ENCODE measurements at regions not wholly inside any gene's neighbourhood (a gene's known extent, or its start where the extent isn't known, plus 50 kb on each side); places are given as distances from the start of the nearest gene placed in this dataset.
"Not testable (repeated sequence)": the region's sequence is repeated elsewhere in the genome, so short reads cannot be mapped to it uniquely, and the experiment has no call there.

DNA sequence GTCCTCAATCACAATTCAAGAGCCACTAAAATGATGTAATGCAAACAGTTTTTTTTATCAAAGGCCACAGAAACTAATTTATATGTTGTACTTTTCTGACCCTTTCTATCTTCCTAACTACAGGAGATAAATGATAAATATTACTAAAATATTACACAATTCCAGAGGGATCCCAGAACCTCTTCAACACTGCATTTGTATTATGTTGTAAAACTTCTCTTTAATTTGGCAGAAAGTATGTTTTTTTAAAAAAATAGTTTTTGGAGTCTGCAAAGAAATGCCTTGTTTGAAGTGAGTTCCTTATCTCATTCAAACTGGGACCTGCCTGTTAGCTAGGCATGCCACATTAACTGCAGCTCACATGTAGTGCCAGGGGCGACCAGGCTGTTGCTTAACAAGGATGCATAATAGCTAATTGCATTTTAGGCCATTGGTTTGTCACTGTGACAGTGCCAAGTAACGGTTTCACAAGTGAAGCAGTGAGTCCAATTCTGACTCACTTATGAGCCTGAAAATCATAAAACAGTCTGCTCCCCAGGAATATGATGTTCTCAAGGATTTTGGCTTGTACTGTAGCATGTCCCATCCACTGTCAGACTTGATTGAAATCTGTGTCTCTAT, 266.9 kb downstream of the KTN1 start:
- no peak for DNase-seq (ENCODE audit: low read depth, low spot score)

DNA sequence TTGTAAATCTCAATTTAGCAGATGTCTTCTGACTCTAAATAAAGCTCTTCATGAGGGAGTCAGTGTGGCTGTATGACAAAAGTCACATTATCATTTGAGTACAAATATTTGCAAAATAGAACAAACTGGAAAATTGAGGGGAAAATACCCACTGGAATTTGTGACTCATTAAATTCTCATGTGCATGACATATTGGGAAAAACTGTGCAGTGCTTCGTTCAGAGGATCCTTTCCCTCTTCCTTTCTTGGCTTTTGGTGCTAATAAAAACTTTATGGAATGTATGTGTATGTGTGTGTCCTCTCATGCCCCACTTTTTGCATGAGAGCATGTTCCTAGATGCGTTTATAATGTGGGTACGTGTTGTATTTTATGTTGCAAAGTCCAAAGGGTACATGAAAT, 267.8 kb downstream of the KTN1 start:
- DNase-seq (ENCODE audit: low read depth, low spot score) = no peak

DNA sequence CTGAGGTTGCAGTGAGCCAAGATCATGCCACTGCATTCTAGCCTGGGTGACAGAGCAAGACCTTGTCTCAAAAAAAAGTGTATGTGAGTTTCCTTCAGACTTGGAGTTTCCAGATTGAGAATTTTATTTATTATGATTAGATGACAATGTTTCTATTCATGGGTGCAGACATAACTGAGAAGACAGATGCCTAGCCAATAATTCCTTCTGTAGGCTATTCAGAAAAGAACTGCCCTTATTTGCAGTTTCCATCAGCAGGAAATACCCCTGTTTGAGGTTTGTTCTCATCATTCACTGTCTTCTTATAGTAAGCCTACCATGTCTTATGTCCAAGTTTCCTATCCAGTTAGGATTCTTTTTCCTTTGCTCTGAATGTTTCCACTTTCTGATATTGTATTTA, 269.0 kb downstream of the KTN1 start:
- no peak for DNase-seq (ENCODE audit: low read depth, low spot score)

DNA sequence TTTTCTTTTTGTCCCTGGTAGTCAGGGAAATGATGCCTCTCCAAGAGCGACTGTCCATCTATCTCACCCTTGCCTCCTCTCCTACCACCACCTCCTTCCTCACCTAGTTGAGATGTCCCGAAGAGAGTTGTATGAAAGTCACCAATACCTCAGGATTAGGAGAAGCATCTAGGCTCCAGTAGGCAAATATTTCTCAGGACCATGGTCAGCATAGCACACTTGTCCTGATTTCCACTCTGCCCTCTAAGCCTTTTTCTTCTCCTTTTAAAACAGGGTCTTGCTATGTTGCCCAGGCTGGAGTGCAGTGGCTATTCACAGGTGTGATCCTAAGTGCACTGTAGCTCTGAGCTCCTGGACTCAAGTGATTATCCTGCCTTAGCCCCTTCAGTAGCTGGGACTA, 268.4 kb upstream of the PELI2 start:
- DNase-seq (ENCODE audit: low read depth, low spot score) = no peak

DNA sequence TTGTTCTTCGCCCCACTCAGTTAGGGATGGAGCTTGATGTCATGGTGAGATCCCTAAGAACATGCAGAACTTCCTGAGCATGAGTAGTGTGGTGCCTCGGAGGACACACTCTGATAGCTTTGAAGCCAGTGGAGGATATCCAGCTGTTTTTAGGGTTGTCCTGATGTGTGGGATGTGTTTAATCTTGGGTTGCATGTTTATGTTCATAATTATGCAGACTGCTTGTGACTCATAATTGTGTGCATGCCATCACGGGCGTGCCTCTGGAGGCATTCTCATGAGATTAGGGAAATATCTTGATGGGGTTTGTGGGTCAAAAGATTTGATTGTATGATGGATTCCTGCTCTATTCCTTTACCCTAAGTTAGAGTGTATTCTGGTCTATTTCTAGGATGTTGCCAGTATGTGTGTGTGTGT, 267.4 kb upstream of the PELI2 start:
- DNase-seq (ENCODE audit: low read depth, low spot score) = no peak

DNA sequence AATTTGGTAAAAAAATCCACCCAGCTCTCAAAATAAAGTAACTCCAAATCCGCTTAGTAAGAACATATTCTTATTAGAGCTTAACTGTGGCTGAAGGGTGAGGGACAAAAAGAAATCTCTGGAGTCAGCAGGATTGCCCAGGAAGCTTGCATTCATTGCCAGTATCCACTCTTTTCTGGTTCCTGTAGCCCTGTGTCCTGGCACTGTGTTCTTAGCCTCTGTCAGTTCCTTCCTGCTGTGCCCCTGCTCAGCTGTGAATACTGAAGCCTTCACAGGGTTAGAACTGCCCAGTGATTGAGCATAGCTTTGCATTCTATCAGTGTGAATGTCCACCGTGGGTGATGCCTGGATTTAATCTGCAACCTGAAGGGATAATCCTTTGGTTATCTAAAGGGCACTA, 266.9 kb upstream of the PELI2 start:
- DNase-seq (ENCODE audit: low read depth, low spot score) = no peak

DNA sequence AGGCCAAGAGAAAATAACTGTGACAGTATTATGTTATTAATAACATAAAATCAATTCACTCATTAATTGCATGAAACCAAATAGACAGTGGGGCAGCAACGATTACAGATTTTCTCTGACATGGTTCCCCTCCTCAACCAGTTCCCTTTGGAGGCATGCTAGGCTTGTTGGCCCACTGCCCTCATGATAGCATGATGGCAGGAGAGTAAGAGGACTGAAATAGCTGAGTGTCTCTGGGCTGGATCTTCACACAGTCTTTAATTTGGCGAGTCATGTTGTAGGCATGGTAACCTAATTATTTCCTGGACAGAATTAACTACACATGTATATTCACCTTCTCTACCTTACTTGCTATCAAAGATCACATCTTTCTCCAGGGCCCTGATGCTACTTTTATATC, 266.2 kb upstream of the PELI2 start:
- DNase-seq (ENCODE audit: low read depth, low spot score) = no peak

DNA sequence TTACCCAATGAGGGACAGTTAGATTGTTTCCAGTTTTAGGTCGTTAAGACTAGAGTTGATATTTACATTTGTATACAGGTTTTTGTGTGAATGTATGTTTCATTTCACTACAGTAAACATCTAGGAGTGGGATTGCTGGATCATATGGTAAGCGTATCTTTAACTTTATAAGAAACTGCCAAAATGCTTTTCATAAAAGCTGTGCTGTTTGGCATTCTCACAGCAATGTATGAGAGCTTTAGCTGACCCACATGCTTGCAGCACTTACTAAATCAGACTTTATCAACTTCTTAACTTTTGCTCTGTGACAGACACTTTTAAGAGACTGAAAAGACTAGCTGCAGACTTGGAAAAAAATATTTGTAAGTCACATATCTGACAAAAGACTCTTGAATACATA, 262.5 kb upstream of the PELI2 start:
- DNase-seq (ENCODE audit: low read depth, low spot score) = no peak

DNA sequence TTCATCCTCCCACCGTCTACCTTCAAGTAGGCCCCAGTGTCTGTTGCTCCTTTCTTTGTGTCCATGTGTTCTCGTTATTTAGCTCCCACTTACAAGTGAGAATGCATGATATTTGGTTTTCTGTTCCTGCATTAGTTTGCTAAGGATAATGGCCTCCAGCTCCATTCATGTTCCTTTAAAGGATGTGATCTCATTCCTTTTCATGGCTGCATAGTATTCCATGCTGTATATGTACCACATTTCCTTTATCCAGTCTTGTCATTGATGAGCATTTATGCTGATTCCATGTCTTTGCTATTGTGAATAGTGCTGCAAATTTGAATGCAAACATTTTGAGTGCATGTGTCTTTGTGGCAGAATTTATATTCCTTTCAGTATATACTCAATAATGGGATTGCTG, 259.6 kb upstream of the PELI2 start:
- DNase-seq (ENCODE audit: low read depth, low spot score) = no peak

DNA sequence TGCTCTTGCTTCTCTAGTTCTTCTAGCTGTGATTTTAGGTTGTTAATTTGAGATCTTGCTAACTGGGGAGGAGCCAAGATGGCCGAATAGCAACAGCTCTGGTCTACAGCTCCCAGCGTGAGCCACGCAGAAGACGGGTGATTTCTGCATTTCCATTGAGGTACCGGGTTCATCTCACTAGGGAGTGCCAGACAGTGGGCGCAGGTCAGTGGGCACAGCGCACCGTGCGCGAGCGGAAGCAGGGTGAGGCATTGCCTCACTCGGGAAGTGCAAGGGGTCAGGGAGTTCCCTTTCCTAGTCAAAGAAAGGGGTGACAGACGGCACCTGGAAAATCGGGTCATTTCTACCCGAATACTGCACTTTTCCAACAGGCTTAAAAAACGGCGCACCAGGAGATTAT, 256.6 kb upstream of the PELI2 start:
- not testable (repeated sequence) for DNase-seq (ENCODE audit: low read depth, low spot score)

DNA sequence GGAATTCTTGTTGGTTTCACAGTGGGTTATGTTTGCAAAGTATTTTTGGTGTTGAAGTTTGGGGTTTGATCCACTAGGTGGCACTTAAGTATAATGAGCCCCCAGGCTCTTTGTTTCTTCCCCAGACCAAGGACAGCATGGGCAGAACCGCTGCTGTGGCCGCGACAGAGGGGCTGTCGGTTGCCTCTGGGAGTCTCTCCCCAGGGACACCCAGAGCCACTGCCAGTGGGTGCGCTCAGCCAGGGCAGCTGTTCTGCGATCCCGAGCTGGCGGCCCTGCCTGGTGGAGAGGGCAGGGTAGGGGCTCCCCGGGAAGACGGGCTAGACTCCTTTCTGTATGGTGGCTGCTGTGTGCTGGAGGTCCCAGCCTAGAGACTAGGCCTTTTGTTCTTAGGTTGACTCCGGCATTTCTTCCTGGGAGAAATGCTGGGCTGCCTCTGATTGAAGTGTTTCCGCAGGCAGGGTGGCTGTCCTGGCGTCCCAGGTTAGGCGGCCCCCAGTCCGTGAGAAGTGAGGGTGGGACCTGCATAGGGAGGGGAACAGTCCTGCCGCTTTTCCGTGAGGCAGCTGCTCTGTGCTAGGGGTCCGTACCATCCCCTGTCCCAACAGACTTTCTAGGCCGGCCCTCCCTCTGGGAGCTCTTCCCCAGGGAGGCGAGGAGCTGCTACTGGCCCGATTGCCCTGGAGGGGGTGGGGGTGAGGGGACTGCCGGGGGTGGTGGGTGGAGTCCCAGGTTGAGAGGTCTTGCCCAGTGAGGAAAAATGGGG, 253.1 kb upstream of the PELI2 start:
- no peak for DNase-seq (ENCODE audit: low read depth, low spot score)

DNA sequence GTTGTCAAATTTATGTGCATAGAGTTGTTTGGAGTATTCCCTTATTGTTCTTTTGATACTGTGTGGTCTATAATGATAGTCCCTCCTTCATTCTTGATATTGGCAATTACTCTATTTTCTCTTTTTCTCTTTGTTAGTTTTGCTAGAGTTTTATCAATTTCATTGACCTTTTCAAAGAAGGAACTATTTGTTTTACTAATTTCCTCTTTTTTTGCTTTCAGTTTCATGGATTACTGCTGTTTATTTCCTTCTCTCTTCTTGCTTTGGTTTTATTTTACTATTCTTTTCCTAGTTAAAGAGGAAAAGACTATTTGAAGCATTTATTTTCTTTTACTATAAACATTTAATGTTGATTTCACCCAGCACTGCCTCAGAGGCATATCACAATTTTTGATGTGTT, 250.9 kb upstream of the PELI2 start:
- DNase-seq (ENCODE audit: low read depth, low spot score) = no peak

DNA sequence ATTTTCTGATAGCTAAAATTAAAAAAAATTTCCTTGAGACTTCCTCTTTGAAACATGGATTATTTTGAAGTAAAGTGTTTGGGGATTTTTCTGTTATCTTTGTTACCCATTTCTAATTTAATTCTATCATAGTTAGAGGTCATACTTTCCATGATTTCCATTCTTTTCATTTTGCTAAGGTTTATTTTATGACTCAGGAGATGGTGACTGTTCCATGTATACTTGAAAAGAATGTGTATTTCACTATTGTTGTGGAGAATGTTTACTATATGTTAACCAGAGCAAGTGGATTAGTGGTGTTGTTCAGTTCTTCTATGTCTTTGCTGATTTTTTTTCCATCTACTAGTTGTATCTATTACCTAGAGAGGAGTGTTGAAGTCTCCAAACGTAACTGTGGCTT, 250.5 kb upstream of the PELI2 start:
- no peak for DNase-seq (ENCODE audit: low read depth, low spot score)

DNA sequence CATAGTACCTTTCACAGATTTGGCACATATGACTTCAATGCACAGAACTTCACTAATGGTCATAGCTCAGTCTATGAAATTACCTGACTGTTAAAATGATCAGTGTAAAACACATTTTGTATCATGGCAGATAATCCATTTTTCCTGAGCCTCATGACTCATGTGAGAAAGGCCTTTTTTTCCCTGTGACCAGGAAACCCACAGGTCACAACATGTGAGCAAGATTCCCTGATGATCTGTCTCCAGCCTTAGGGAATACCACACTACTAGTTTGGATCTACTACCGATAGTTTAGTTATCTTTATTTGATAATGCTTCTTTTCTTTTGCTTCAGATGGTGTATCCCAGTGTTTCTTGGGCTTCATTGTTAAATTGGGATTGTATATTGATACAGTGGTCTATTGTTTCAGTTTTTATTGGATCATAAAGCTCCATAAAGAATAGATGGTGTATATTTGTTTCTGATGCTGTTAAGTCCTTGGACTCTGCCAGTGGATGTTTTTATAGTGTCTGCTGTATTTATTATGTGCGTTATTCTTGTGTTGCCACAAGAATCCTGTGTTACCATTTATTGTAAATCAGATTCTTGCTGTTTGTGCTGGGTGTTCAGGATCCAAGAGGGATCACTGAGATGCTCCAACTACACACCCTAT, 248.7 kb upstream of the PELI2 start:
- no peak for DNase-seq (ENCODE audit: low read depth, low spot score)

DNA sequence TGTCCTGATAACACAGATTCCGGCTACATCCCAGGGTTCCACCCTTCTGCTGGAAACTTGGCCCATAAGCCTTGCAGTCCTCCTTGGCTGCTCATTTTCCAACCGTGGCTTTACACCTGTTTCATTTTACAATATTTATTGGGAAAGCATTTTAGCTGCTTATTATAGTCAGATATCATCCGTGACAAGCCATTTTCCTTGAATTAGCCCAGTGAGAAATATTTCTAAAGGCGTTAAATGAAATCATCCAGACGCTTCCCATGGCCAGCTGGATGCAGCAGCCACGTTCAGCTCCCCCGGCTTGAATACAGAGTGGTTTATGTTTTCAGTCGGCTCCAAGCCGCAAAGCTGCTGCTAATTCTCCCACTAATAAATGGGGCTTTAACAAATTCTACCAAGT, 245.0 kb upstream of the PELI2 start:
- no peak for DNase-seq (ENCODE audit: low read depth, low spot score)

DNA sequence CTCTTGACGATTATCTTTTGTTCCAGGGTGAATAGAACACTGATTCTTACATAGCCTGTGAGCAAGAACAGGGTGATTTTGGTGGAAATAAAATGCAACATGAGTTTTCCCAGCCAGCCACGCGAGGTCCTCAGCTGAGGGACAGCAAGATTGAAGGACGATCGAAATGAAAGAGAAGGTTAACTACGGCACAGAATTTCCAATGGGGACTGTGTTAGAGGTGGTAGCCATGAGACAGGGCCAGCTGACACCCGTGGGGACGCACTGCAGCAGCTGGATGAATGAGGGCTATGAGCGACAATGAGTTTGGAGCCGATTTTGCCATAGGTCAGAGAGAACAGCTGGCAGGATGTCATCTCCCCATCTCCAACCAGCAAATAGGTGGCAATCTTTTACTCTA, 243.4 kb upstream of the PELI2 start:
- DNase-seq (ENCODE audit: low read depth, low spot score) = no peak

DNA sequence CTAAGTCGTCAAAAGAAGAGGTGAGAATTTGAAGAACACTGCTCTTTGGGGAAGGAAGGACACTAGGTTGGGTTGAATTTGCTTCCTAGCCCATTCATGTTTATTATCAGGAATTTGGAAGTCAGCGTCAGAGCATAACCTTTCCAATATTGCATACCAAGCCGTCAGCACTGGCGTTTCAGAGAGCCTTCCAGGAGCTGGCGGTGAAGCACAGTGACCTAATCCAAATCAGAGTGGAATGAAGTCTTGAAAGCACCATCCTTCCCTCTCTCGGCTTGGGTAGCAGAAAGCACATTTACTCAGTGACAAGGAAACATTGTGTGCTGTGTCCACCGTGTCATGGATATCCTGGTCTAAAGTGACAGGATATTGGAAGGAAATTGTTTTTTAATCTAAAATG, 240.3 kb upstream of the PELI2 start:
- no peak for DNase-seq (ENCODE audit: low read depth, low spot score)

DNA sequence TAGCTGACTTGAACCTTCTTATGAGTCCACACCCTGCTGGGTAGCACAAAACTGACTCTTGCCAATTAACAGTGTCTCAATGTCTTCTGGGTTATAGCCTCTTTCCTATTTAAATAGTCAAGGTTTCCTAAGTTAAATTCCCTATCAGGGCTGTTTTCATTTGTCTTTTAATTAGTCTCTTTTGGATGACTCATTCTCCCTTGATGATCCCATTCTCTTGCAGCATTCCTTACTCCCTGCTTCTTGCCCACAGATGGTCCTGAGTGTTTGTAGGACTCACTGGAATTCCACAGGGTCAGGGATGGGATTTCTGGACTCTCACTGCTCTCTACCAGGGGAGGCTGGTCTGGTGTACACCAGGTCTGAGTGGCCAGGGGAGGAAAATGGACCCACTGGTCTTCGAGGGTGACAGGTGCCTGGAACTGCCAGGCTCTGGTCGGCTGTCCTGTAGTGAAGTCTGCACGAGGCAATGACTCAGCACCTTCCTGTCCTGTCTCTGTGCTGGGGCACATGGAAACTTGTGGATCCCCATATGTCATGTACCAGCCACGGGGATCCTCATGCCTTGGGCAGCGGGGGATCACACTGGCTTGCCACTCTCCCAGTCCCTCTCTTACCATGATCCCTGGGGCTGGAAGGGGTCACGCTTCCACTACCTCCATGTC, 236.5 kb upstream of the PELI2 start:
- no peak for DNase-seq (ENCODE audit: low read depth, low spot score)

DNA sequence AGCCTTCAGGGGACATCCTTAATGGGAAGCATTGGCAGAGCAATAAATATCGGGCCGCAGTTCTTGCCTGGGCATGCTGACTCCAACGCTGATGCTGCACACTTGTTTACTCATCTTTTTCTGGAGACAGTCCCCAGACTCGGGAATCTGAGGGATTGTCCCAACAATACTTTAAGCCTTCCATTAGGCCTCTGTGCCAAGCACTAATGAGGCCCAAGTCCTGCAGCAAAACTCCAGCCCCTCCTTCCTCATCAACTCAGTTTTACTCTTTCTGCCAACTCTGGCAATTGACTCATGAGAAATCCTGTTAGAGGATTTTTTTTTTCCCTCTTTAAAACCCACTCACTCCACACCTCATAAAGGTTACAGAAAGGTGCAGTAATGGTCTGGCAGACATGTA, 233.4 kb upstream of the PELI2 start:
- no peak for DNase-seq (ENCODE audit: low read depth, low spot score)

DNA sequence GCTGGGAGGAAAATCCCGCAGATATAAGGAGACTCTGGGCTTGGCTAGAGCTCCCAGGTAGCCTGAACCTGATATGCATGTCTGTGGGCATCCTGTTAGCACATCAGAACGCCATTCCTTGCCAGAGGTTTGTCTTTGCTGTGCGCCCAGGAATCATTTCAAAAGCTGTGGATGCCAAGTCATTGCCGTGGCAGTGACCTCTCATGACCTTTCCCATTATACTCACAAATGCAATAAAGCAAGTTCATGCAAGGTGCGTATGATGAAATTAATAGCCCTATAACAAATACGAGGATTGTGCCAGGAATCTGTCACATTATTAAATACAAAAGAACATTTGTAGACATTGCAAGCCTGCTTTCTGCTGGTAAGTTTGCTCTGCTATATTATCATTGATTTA, 229.1 kb upstream of the PELI2 start:
- DNase-seq (ENCODE audit: low read depth, low spot score) = no peak

DNA sequence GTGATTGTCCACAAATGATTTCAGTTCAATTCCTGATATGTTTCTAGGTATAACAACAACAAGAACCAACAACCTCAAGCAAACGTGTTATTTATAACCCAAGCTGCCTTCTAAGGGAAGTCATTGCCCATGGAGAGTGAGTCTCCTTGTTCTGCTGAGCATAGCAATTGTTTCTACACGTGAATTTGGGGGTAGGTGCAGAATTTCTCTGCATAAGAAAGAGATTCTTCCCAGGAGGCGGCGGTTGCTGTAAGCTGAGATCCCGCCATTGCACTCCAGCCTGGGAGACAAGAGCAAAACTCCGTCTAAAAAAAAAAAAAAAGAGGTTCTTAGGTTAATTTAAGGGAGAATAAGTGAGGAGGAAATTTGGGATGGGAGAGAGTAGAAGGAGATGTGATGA, 226.5 kb upstream of the PELI2 start:
- DNase-seq (ENCODE audit: low read depth, low spot score) = no peak

DNA sequence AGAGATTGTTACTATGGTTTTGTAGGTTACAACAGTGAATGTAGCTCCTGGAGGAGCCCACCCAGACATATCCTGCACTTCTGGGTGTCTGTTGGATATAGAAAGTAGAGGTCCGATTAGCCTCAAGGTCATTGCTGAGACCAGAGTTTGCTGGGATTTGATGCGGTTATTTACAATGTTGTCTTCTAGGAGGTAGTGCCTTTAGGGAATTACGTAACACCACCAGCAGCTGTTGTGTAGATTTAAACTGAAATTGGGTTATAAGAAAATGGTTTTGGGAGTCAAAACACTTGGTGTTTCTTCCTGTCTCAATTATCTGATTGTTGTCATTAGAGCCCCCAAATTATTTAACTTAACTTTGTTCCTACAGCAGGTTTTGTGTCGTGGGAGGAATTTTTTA, 225.3 kb upstream of the PELI2 start:
- DNase-seq (ENCODE audit: low read depth, low spot score) = no peak

DNA sequence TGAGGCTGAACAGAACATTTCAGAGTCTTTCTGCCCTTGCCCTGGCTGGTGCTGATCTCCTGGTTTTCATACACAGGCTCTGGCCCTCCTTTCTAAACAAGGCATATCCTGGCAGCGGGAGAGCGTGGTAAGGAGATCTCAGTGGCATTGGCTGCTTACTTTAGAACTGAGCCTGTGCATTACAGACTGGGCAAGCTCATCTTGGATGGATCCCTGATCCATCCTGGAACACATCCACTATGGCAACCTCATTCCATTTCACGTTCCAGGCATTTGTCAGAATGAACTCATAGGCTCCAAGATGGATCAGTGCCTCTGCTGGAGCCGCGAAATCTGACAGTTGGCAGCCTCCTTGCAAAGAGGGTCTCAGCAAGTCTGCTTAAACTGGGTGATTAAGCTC, 224.5 kb upstream of the PELI2 start:
- no peak for DNase-seq (ENCODE audit: low read depth, low spot score)

Measured in activated CD4-positive, CD25-positive, alpha-beta regulatory T cell treated with anti-CD3 and anti-CD28 coated beads, Interleukin-2, amount 50 U/mL, for 16 hours (primary cell).